H1 (cell line): ENCODE measurements at regions not wholly inside any gene's neighbourhood (a gene's known extent, or its start where the extent isn't known, plus 50 kb on each side); places are given as distances from the start of the nearest gene placed in this dataset.

Source experiments
- CTCF ChIA-PET: fragments of 300-600 bp; sonication (Branson Sonifier 250); formaldehyde crosslinking; loops from one replicate; lab custom pipeline; 2021; ENCODE audit not compliant: partially characterized antibody; lab: Charles Lee
- POLR2A ChIA-PET: fragments of 300-600 bp; sonication (Branson Sonifier 250); formaldehyde crosslinking; loops from one replicate; lab custom pipeline; 2021; ENCODE audit warnings: inconsistent platforms; ENCODE audit not compliant: partially characterized antibody; lab: Charles Lee
- DNase-seq, 2 experiments: peaks; one replicate each; pipeline versions ENCODE4 v3.0.0 to v3.0.0-alpha.2; 2010 to 2022; ENCODE audit warnings: low spot score in 2 of 2, low read depth in 1 of 2, mixed read lengths in 1 of 2
- FAIRE-seq: peaks from 2 replicates; lab custom pipeline; 2011; peaks lifted over from hg19 to GRCh38; lab: Jason Lieb, UNC
- H2AFZ ChIP-seq: 2 replicates; pipeline ENCODE4 v1.8.1; 2012; ENCODE audit warnings: low read length, inconsistent platforms
- H2AK5ac ChIP-seq: 2 replicates; pipeline ENCODE4 v1.6.1; 2013; ENCODE audit warnings: low read depth, low read length
- H2BK120ac ChIP-seq: replicated peaks from 2 replicates; pipeline ENCODE3; 2013; ENCODE audit warnings: low read depth, low read length, inconsistent platforms
- H2BK12ac ChIP-seq: 2 replicates; pipeline ENCODE4 v1.6.1; 2013; ENCODE audit warnings: low read depth, low read length
- H2BK15ac ChIP-seq: 2 replicates; pipeline ENCODE4 v1.6.1; 2013; ENCODE audit warnings: low read length
- H2BK20ac ChIP-seq: 2 replicates; pipeline ENCODE4 v1.6.1; 2013; ENCODE audit warnings: low read length
- H2BK5ac ChIP-seq: 2 replicates; pipeline ENCODE4 v1.6.1; 2013; ENCODE audit warnings: low read depth, low read length
- H3K14ac ChIP-seq: 2 replicates; pipeline ENCODE4 v1.6.1; 2013; ENCODE audit warnings: inconsistent platforms; ENCODE audit not compliant: insufficient read length
- H3K18ac ChIP-seq: 2 replicates; pipeline ENCODE4 v1.6.1; 2013; ENCODE audit warnings: low read length; ENCODE audit errors: extremely low read depth
- H3K23ac ChIP-seq: 2 replicates; pipeline ENCODE4 v1.6.1; 2013; ENCODE audit warnings: inconsistent platforms; ENCODE audit not compliant: insufficient read length
- H3K23me2 ChIP-seq: 2 replicates; pipeline ENCODE4 v1.6.1; 2013; ENCODE audit warnings: low read depth, low read length
- H3K27ac ChIP-seq: 2 replicates; pipeline ENCODE4 v1.6.1; 2011; ENCODE audit warnings: low read depth, low read length, inconsistent platforms
- H3K27me3 ChIP-seq, 4 experiments: replicated peaks in 1 of 4; 1 replicate in 1 of 4; 2 replicates in 3 of 4; pipeline versions ENCODE4 v1.6.1 to v1.8.1; 2011 to 2013; ENCODE audit warnings: low read length in 3 of 4, mild to moderate bottlenecking in 3 of 4, inconsistent platforms in 2 of 4, mixed read lengths in 2 of 4, moderate library complexity in 1 of 4; ENCODE audit not compliant: control insufficient read depth in 3 of 4, insufficient read depth in 3 of 4; ENCODE audit errors: extremely low read depth in 1 of 4
- H3K36me3 ChIP-seq, 4 experiments: 2 replicates each; pipeline versions ENCODE4 v1.6.1 to v1.8.1; 2011 to 2013; ENCODE audit warnings: mild to moderate bottlenecking in 4 of 4, low read length in 3 of 4, moderate library complexity in 2 of 4, control low read depth in 1 of 4, inconsistent platforms in 1 of 4; ENCODE audit not compliant: insufficient read depth in 4 of 4, control insufficient read depth in 2 of 4
- H3K4ac ChIP-seq: replicated peaks from 2 replicates; pipeline ENCODE3; 2013; ENCODE audit warnings: low read length, low read depth, mixed read lengths, inconsistent platforms; ENCODE audit not compliant: insufficient read length
- H3K4me1 ChIP-seq, 4 experiments: replicated peaks in 1 of 4; 1 replicate in 1 of 4; 2 replicates in 3 of 4; pipeline versions ENCODE4 v1.6.1 to v1.8.1; 2011 to 2013; ENCODE audit warnings: low read length in 3 of 4, inconsistent platforms in 2 of 4, mixed read lengths in 1 of 4; ENCODE audit not compliant: insufficient read depth in 4 of 4, control insufficient read depth in 3 of 4
- H3K4me2 ChIP-seq, 2 experiments: 2 replicates each; pipeline versions ENCODE4 v1.6.1 to v1.8.1; 2011 to 2013; ENCODE audit warnings: low read depth in 2 of 2, low read length in 2 of 2, control low read depth in 1 of 2, inconsistent platforms in 1 of 2, mild to moderate bottlenecking in 1 of 2; ENCODE audit not compliant: insufficient read depth in 1 of 2
- H3K4me3 ChIP-seq, 4 experiments: fragments of 200-600, 300-600 bp in 1 of 4; sonication (generic), shearing (Covaris generic), sonication (Bioruptor Twin) in 1 of 4; 2 replicates each; pipeline versions ENCODE4 v1.5.1 to v1.8.1; 2011 to 2016; ENCODE audit warnings: low read length in 4 of 4, low read depth in 3 of 4, control low read depth in 2 of 4, inconsistent platforms in 2 of 4, mild to moderate bottlenecking in 2 of 4, mixed read lengths in 1 of 4, moderate library complexity in 1 of 4; ENCODE audit not compliant: insufficient read depth in 2 of 4; ENCODE audit errors: extremely low read depth in 1 of 4
- H3K56ac ChIP-seq: replicated peaks from 2 replicates; pipeline ENCODE3; 2013; ENCODE audit warnings: low read depth, mild to moderate bottlenecking, mixed read lengths, low read length, inconsistent platforms; ENCODE audit not compliant: insufficient read length
- H3K79me1 ChIP-seq: 2 replicates; pipeline ENCODE4 v1.6.1; 2013; ENCODE audit warnings: low read depth, low read length, control low read depth
- H3K79me2 ChIP-seq, 2 experiments: 2 replicates each; pipeline versions ENCODE4 v1.6.1 to v1.8.1; 2012 to 2013; ENCODE audit warnings: low read length in 2 of 2, mild to moderate bottlenecking in 2 of 2, inconsistent platforms in 1 of 2; ENCODE audit not compliant: insufficient read depth in 2 of 2, control insufficient read depth in 1 of 2
- H3K9ac ChIP-seq, 4 experiments: replicated peaks in 1 of 4; 1 replicate in 1 of 4; 2 replicates in 3 of 4; pipeline versions ENCODE4 v1.6.1 to v1.8.1; 2011 to 2013; ENCODE audit warnings: low read depth in 3 of 4, low read length in 3 of 4, control low read depth in 2 of 4, mild to moderate bottlenecking in 2 of 4, moderate library complexity in 2 of 4, inconsistent platforms in 1 of 4; ENCODE audit errors: extremely low read depth in 1 of 4
- H3K9me3 ChIP-seq, 2 experiments: 2 replicates each; pipeline versions ENCODE4 v1.6.1 to v1.8.1; 2012 to 2013; ENCODE audit warnings: mild to moderate bottlenecking in 2 of 2, moderate library complexity in 2 of 2, control low read depth in 1 of 2, inconsistent platforms in 1 of 2, low read depth in 1 of 2, low read length in 1 of 2, mixed read lengths in 1 of 2; ENCODE audit not compliant: insufficient read depth in 2 of 2
- H4K20me1 ChIP-seq, 2 experiments: replicated peaks in 1 of 2; 2 replicates each; pipeline versions ENCODE3 to v1.8.1; 2011 to 2013; ENCODE audit warnings: inconsistent platforms in 2 of 2, low read length in 2 of 2, mild to moderate bottlenecking in 1 of 2; ENCODE audit not compliant: insufficient read depth in 2 of 2, control insufficient read depth in 1 of 2
- H4K5ac ChIP-seq: 2 replicates; pipeline ENCODE4 v1.6.1; 2013; ENCODE audit warnings: low read length, low read depth, mixed read lengths, inconsistent platforms; ENCODE audit not compliant: insufficient read length
- H4K8ac ChIP-seq: 2 replicates; pipeline ENCODE4 v1.8.0; 2013; ENCODE audit warnings: mild to moderate bottlenecking, moderate library complexity, low read length, inconsistent platforms; ENCODE audit not compliant: insufficient read depth; ENCODE audit errors: extremely low read depth
- H4K91ac ChIP-seq: replicated peaks from 2 replicates; pipeline ENCODE3; 2013; ENCODE audit warnings: low read length, mixed read lengths, inconsistent platforms; ENCODE audit not compliant: insufficient read length
- BRCA1 ChIP-seq: IDR thresholded peaks from 2 replicates; pipeline ENCODE4 v1.6.1; 2012; ENCODE audit warnings: low read depth, low read length, improper control_type of control experiment
- CHD2 ChIP-seq: IDR thresholded peaks from 2 replicates; pipeline ENCODE4 v1.6.1; 2012; ENCODE audit warnings: low read length, improper control_type of control experiment
- EP300 ChIP-seq, 2 experiments: IDR thresholded peaks; 1 replicate in 1 of 2; 2 replicates in 1 of 2; pipeline ENCODE4 v1.6.1; 2011 to 2012; ENCODE audit warnings: low read depth in 2 of 2, low read length in 2 of 2, mild to moderate bottlenecking in 2 of 2, borderline replicate concordance in 1 of 2, inconsistent platforms in 1 of 2, moderate library complexity in 1 of 2
- FOSL1 ChIP-seq: IDR thresholded peaks from 2 replicates; pipeline ENCODE4 v1.6.1; 2011; ENCODE audit warnings: mild to moderate bottlenecking, low read depth, low read length, moderate library complexity; ENCODE audit not compliant: insufficient read depth
- JUND ChIP-seq: IDR thresholded peaks from 2 replicates; pipeline ENCODE4 v1.6.1; 2011; ENCODE audit warnings: mild to moderate bottlenecking, improper control_type of control experiment, low read length
- RFX5 ChIP-seq: IDR thresholded peaks from 2 replicates; pipeline ENCODE4 v1.6.1; 2011; ENCODE audit warnings: low read depth, low read length, improper control_type of control experiment, borderline replicate concordance
- RNF2 ChIP-seq: fragments of 200-900, 300-1000 bp; sonication (generic); IDR thresholded peaks from 2 replicates; pipeline ENCODE4 v1.7.1; 2016; ENCODE audit warnings: borderline replicate concordance, low read depth, mild to moderate bottlenecking, antibody characterized with exemption, low read length; ENCODE audit not compliant: poor library complexity, severe bottlenecking; ENCODE audit errors: missing control alignments
- SAP30 ChIP-seq: fragments of 300-600 bp; sonication (generic); IDR thresholded peaks from 2 replicates; pipeline ENCODE4 v1.7.1; 2012; ENCODE audit warnings: low read length, moderate library complexity, mild to moderate bottlenecking, inconsistent platforms; ENCODE audit not compliant: insufficient read depth, insufficient replicate concordance
- SP1 ChIP-seq: IDR thresholded peaks from 2 replicates; pipeline ENCODE4 v1.6.1; 2011; ENCODE audit warnings: low read depth, low read length
- SRF ChIP-seq: IDR thresholded peaks from 2 replicates; pipeline ENCODE4 v1.6.1; 2011; ENCODE audit warnings: mild to moderate bottlenecking, low read depth, low read length, moderate library complexity
- WGBS, 2 experiments: shearing (Covaris generic) in 1 of 2; methylation state at CpG; one replicate each; pipeline versions ENCODE4 v1.1.6 to v1.1.7; 2013 to 2015; ENCODE audit warnings: low lambda C conversion rate in 2 of 2, mixed read lengths in 2 of 2, inconsistent platforms in 1 of 2, low coverage in 1 of 2, missing lambda C conversion rate in 1 of 2; ENCODE audit not compliant: insufficient replicate concordance in 2 of 2, insufficient coverage in 1 of 2, insufficient read length in 1 of 2; ENCODE audit errors: extremely low coverage in 1 of 2, missing lambda C conversion rate in 1 of 2; 5-methylcytosine and 5-hydroxymethylcytosine counted together
- TF ChIP-seq, protein P1 (sequence below): IDR thresholded peaks from 2 replicates; pipeline ENCODE4 v1.6.1; 2011; ENCODE audit warnings: low read length, improper control_type of control experiment

DNA sequence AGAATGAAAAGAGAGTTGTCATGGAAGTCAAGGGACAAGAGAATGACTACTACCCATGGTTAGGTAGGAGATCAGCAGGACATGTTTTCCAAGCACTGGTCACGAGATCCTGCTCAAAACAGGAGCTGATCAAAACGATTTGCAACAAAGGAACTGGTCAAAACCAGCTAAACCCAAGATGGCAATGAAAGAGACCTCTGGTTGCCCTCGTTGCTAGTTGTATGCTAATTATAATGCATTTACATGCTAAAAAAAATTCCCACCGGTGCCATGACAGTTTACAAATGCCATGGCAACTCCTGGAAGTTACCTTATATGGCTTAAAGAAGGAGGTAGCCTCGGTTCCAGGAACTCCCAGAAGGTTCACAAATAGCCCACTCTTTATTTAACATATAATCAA, 95.0 kb upstream of the OTX2 start:
- FAIRE-seq = peak; percentile 99
- Histone ChIP-seq H4K20me1 (no peaks in the 10 kb centered on the region), H3K27me3 (no peaks in the 10 kb centered on the region), H4K8ac (no peak overlapping the region), H3K4me1 (peaks cover 1 to 35% (median 24%) of the 10 kb centered on the region in 4 experiments; a peak in 5 of 7 replicates), H4K91ac (no peak overlapping the region), H3K79me1 (no peaks in the 10 kb centered on the region), H3K9me3 (no peaks in the 10 kb centered on the region), H3K9ac (no peak overlapping the region), H2AFZ (no peak overlapping the region), H3K56ac (no peak overlapping the region), H2BK20ac (no peak overlapping the region), H3K4me2 (peak overlapping the region in 1 of 2 experiments; percentile 23; a peak in 2 of 4 replicates), H3K4ac (no peak overlapping the region), H2BK5ac (no peak overlapping the region), H3K14ac (no peak overlapping the region), H3K23ac (no peak overlapping the region), H3K36me3 (no peaks in the 10 kb centered on the region), H2BK12ac (peak overlapping the region; percentile 95), H2BK120ac (no peak overlapping the region), H3K27ac (0 out of 2 replicates have a peak overlapping the region, but pooled peaks have one; percentile 35), H4K5ac (no peak overlapping the region), H3K18ac (peak overlapping the region; percentile 85), H2BK15ac (no peak overlapping the region), H3K23me2 (peaks cover 2% of the 10 kb centered on the region; the same call in 1 of the 2 replicates), H2AK5ac (peak overlapping the region; percentile 71; the same call in 1 of the 2 replicates), H3K79me2 (no peaks in the 10 kb centered on the region), H3K4me3 (peak overlapping the region in 1 of 4 experiments; percentile 23; a peak in 1 of 8 replicates)
- 28% methylated on average over 5 of the region's 5 CpGs; no CpG with 5 or more reads in 1 of the 2 experiments for WGBS, 2 experiments
- ChIA-PET CTCF (interaction anchor here (1.2 to 1.4 kb wide), 3 partner anchors 14 to 155 kb away, joined by 3 to 6 read pairs (median 5); no protein-coding TSS in a partner anchor), POLR2A (interaction anchor here (0.6 to 1.3 kb wide), 3 partner anchors 11 to 100 kb away, joined by 3 to 9 read pairs (median 3); no protein-coding TSS in a partner anchor)
- no peak for DNase-seq
- no peak for TF ChIP-seq BRCA1
- no peak for TF ChIP-seq CHD2
- TF ChIP-seq EP300 (IDR thresholded peaks at IDR 0.05; ENCODE audit: borderline replicate concordance in 1 of 2, low read depth in 2 of 2, low read length in 2 of 2) = peak in 1 of 2 experiments; percentile 77; a peak in 1 of 3 replicates
- TF ChIP-seq SRF = peak; percentile 98
- TF ChIP-seq, protein P1, sequence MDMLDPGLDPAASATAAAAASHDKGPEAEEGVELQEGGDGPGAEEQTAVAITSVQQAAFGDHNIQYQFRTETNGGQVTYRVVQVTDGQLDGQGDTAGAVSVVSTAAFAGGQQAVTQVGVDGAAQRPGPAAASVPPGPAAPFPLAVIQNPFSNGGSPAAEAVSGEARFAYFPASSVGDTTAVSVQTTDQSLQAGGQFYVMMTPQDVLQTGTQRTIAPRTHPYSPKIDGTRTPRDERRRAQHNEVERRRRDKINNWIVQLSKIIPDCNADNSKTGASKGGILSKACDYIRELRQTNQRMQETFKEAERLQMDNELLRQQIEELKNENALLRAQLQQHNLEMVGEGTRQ = no peak
- no peak for TF ChIP-seq JUND
- no peak for TF ChIP-seq RFX5
- TF ChIP-seq RNF2 = no peak
- peak; percentile 61; the same call in 1 of the 2 replicates for TF ChIP-seq SP1
- TF ChIP-seq FOSL1 = no peak
- TF ChIP-seq SAP30 = no peak
